Left ventricle myocardium inferior (tissue), 1 donor: ENCODE measurements at regions not wholly inside any gene's neighbourhood (a gene's known extent, or its start where the extent isn't known, plus 50 kb on each side); places are given as distances from the start of the nearest gene placed in this dataset.

Experiments used
- DNase-seq: peaks from one replicate; pipeline ENCODE4 v3.0.0-alpha.2; 2020
- H3K27ac ChIP-seq: fragments of 200-600 bp; replicated peaks from 2 replicates; pipeline ENCODE4 v1.8.0; 2021
- H3K27me3 ChIP-seq: fragments of 200-600 bp; 2 replicates; pipeline ENCODE4 v1.8.0; 2021; ENCODE audit warnings: low read depth
- H3K36me3 ChIP-seq: fragments of 200-600 bp; 2 replicates; pipeline ENCODE4 v1.8.0; 2021
- H3K4me1 ChIP-seq: fragments of 200-600 bp; 2 replicates; pipeline ENCODE4 v1.8.0; 2021
- H3K4me3 ChIP-seq: fragments of 200-600 bp; 2 replicates; pipeline ENCODE4 v1.8.0; 2021; ENCODE audit warnings: mild to moderate bottlenecking, moderate library complexity
- H3K9me3 ChIP-seq: fragments of 200-600 bp; replicated peaks from 2 replicates; pipeline ENCODE4 v1.8.0; 2021
- intact Hi-C: fragments of 100-400 bp; cut with micrococcal nuclease; formaldehyde crosslinking; loops from one replicate; pipeline ENCODE4 v1.11.0; 2022
- microRNA-seq: library from miRNA; unstranded; fragments of <30 nt; microRNA quantifications from one replicate; pipeline ENCODE4 v1.2.0, GENCODE V29; 2020
- TF ChIP-seq, protein P1 (sequence below): fragments of 200-600 bp; IDR thresholded peaks from 2 replicates; pipeline ENCODE4 v1.8.0; 2021; ENCODE audit warnings: antibody characterized with exemption, mild to moderate bottlenecking, borderline replicate concordance
- donor health status: DM: no; HTN: yes; CAD: no; lungs with severe emphysema.

DNA sequence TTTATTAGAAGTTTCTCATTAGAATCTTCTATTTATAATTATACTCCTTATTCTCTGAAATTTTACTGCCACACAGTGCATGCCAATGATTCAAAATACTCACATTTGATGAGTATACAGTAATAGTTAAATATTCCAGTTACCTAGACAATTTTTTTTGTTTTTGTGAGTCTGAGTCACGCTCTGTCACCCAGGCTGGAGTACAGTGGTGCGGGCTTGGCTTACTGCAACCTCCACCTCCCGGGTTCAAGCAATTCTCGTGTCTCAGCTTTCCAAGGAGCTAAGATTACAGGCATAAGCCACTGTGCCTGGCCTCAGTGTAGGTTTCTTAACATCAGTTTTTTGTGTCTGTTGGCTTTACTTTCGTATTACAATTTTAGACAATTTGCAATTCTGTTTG, 87.1 kb downstream of the ZNF486 start:
- TF ChIP-seq, protein P1, sequence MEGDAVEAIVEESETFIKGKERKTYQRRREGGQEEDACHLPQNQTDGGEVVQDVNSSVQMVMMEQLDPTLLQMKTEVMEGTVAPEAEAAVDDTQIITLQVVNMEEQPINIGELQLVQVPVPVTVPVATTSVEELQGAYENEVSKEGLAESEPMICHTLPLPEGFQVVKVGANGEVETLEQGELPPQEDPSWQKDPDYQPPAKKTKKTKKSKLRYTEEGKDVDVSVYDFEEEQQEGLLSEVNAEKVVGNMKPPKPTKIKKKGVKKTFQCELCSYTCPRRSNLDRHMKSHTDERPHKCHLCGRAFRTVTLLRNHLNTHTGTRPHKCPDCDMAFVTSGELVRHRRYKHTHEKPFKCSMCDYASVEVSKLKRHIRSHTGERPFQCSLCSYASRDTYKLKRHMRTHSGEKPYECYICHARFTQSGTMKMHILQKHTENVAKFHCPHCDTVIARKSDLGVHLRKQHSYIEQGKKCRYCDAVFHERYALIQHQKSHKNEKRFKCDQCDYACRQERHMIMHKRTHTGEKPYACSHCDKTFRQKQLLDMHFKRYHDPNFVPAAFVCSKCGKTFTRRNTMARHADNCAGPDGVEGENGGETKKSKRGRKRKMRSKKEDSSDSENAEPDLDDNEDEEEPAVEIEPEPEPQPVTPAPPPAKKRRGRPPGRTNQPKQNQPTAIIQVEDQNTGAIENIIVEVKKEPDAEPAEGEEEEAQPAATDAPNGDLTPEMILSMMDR, result no peak
- H3K4me3 ChIP-seq, result no peak overlapping the region
- no peaks in the 10 kb centered on the region for H3K36me3 ChIP-seq
- H3K9me3 ChIP-seq, result no peaks in the 10 kb centered on the region
- no peak for DNase-seq
- H3K4me1 ChIP-seq, result no peaks in the 10 kb centered on the region
- H3K27ac ChIP-seq, result no peak overlapping the region
- intact Hi-C loops, result no loop called here
- peaks cover 13% of the 10 kb centered on the region for H3K27me3 ChIP-seq

DNA sequence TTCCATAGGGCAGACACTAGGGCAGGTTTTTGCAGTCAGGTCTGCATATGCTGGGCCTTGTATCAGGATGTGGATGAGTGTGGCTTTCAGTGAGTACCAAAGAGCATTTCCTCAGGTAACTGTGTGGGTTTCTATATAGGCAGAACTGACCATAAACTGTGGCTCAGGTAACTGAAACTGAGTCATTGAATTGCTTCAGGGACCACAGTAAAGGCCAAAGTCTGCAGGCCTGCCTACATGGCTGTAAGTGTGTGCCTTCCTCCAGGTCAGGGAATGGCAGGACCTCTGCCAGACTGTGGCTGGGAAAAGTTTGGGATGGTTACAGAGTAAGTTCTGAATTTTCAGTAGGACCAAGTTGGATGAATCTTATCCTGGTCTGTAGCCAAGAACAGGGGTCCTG, 85.6 kb downstream of the ZNF486 start:
- Histone ChIP-seq H3K4me1 (no peaks in the 10 kb centered on the region), H3K27ac (no peak overlapping the region), H3K27me3 (no peaks in the 10 kb centered on the region), H3K9me3 (no peaks in the 10 kb centered on the region), H3K4me3 (no peak overlapping the region), H3K36me3 (no peaks in the 10 kb centered on the region)
- TF ChIP-seq, protein P1, result no peak
- DNase-seq, result no peak
- intact Hi-C loops, result no loop called here

DNA sequence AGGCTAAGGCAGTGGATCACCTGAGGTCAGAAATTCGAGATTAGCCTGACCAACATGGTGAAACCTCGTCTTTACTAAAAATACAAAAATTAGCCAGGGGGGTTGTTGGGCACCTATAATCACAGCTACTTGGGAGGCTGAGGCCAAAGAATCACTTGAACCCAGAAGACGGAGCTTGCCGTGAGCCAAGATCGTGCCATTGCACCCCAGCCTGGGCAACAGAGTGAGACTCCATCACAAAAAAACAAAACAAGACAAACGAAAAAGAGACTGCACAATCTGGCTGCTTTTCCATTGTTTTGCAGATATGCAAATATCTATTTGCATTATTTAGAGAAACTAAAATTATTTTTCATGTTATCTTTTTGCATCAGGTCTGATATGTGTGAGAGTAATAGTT, 83.6 kb downstream of the ZNF486 start:
- Histone ChIP-seq H3K4me3 (no peak overlapping the region), H3K27me3 (no peaks in the 10 kb centered on the region), H3K9me3 (no peaks in the 10 kb centered on the region), H3K27ac (no peak overlapping the region), H3K36me3 (no peaks in the 10 kb centered on the region), H3K4me1 (no peaks in the 10 kb centered on the region)
- TF ChIP-seq, protein P1, result no peak
- intact Hi-C loops, result no loop called here
- no peak for DNase-seq

DNA sequence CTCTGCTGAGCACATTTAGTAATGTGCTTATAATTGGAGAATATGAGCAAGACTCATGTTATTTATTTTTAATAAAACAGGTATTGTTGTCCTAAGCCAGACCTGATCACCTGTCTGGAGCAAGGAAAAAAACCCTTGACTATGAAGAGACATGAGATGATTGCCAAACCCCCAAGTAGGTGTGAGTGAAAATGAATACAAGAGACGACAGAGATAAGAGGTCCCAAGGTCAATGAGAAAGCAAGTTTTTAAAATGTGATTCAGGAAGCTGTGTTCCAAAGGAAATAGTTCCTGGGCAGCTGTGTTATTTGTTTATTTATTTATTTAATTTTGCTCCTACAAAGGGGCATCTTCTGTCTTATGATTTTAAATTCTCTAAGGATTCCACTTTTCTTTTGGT, 83.1 kb downstream of the ZNF486 start:
- intact Hi-C loops, result no loop called here
- H3K27me3 ChIP-seq, result no peaks in the 10 kb centered on the region
- no peaks in the 10 kb centered on the region for H3K36me3 ChIP-seq
- TF ChIP-seq, protein P1, result no peak
- H3K27ac ChIP-seq, result no peak overlapping the region
- no peak for DNase-seq
- H3K4me3 ChIP-seq, result no peak overlapping the region
- no peaks in the 10 kb centered on the region for H3K4me1 ChIP-seq
- H3K9me3 ChIP-seq, result no peaks in the 10 kb centered on the region

Small RNAs in the stretch of these regions (microRNA-seq; reads per million reads assigned to microRNA genes)
- gene MIR1270, result 2.5 reads per million
